GM12864 (cell line): ENCODE measurements at regions not wholly inside any gene's neighbourhood (a gene's known extent, or its start where the extent isn't known, plus 50 kb on each side); places are given as distances from the start of the nearest gene placed in this dataset.

Experiments used
- DNase-seq: peaks from one replicate; pipeline ENCODE4 v3.0.0-alpha.2; 2011; ENCODE audit warnings: low read depth
- H3K4me3 ChIP-seq: 2 replicates; pipeline ENCODE4 v1.5.1; 2011; ENCODE audit warnings: mild to moderate bottlenecking, low read depth, low read length, control low read depth
- TF ChIP-seq, protein P1 (sequence below): IDR thresholded peaks from 2 replicates; pipeline ENCODE4 v1.5.1; 2011; ENCODE audit warnings: low read depth, mild to moderate bottlenecking, moderate library complexity, low read length, control low read depth, inconsistent platforms; ENCODE audit errors: missing control alignments

DNA sequence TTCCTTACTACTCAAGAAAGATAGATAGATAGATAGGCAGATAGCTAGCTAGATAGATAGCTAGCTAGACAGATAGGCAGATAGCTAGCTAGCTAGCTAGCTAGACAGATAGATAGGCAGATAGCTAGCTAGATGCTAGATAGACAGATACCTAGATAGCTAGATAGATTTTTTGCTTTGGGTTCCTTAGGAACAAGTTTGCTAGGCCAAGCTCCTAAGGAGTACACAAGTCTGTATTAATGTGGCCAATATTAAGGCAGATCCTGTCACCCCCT, 61.7 kb upstream of the VPREB1 start:
- TF ChIP-seq, protein P1, sequence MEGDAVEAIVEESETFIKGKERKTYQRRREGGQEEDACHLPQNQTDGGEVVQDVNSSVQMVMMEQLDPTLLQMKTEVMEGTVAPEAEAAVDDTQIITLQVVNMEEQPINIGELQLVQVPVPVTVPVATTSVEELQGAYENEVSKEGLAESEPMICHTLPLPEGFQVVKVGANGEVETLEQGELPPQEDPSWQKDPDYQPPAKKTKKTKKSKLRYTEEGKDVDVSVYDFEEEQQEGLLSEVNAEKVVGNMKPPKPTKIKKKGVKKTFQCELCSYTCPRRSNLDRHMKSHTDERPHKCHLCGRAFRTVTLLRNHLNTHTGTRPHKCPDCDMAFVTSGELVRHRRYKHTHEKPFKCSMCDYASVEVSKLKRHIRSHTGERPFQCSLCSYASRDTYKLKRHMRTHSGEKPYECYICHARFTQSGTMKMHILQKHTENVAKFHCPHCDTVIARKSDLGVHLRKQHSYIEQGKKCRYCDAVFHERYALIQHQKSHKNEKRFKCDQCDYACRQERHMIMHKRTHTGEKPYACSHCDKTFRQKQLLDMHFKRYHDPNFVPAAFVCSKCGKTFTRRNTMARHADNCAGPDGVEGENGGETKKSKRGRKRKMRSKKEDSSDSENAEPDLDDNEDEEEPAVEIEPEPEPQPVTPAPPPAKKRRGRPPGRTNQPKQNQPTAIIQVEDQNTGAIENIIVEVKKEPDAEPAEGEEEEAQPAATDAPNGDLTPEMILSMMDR: no peak
- no peak for DNase-seq
- no peak overlapping the region for H3K4me3 ChIP-seq

- TF ChIP-seq, protein P1: no peak
- no peak overlapping the region for H3K4me3 ChIP-seq
- no peak for DNase-seq
Measured at GRCh38 chr22:22182218-22182989, 62.2 kb upstream of the VPREB1 start.

DNA sequence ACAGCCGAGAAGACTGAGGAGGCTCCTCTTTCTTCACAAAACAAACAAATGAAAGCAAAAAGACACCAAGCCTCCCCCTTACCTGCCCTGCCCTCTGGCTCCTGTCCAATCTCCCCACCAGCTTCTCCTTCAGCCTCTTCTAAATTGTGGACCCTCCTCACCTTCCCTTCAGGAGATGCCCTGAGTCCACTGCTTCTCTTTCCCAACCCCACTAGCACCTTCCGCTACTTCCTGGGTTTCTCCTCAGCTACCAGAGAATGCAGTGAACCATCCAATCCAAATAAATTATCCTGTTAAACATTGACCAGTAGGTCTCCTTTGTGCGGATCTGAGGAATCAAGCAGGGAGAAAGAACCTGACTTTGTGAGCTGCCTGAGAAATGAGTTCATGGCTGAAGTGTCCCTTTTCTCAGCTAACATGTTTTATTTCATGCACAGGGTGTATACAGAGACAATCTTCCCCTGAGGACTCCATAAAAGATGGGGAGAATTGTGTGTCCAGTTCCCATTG, 63.2 kb upstream of the VPREB1 start:
- no peak for DNase-seq
- TF ChIP-seq, protein P1: no peak

GRCh38 chr22:22180738-22181285, 63.8 kb upstream of the VPREB1 start:
- no peak overlapping the region for H3K4me3 ChIP-seq
- TF ChIP-seq, protein P1: no peak
- DNase-seq: no peak

More for the DNA sequence above, 63.2 kb upstream of the VPREB1 start:
- H3K4me3 ChIP-seq: no peak overlapping the region

DNA sequence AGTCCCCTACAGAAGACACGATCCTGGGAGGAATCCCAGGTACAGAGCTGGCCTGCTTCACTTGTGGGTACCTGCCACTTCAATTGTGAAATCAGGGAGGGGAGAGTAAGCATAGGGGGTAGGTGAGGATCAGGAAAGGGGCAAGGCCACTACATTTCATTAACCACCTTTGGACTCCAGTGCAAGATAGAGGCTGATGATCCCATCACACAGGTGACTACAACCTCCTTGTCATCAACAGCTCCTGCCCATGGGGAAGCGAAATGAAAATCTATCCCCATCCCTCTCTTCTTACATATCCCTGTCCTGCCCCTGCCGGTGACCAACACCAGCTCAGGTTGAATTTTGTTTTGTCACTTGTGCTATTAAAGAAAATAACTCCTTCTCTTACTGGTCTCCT, 64.7 kb upstream of the VPREB1 start:
- TF ChIP-seq, protein P1: no peak
- H3K4me3 ChIP-seq: no peak overlapping the region
- no peak for DNase-seq

DNA sequence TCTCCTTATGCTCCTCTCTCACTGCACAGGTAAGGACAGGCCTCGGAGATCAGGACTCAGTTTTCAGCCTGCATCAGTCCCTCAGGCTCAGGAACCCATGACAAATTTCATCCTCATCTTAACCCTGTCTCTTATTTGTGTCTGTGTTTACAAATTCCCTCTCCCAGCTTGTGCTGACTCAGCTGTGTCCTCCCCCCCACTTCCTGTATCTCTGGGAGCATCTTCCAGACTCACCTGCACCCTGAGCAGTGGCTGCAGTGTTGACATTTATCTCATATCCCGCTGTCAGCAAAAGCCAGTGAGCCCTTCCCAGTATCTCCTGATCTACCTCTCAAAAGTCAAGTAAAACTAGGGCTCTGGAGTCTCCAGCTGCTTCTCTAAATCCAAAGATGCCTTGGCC, 65.6 kb upstream of the VPREB1 start:
- H3K4me3 ChIP-seq: no peak overlapping the region
- DNase-seq: no peak

More for the DNA sequence above, 65.6 kb upstream of the VPREB1 start:
- TF ChIP-seq, protein P1: no peak
